NCI-H146 treated with DMSO at 0.1 percent for 48 hours (cell line): ENCODE measurements at regions not wholly inside any gene's neighbourhood (a gene's known extent, or its start where the extent isn't known, plus 50 kb on each side); places are given as distances from the start of the nearest gene placed in this dataset.

Experiments
- DNase-seq: peaks from one replicate; lab custom pipeline; 2025; ENCODE audit not compliant: unreplicated experiment; lab: John Stamatoyannopoulos, UW

DNA sequence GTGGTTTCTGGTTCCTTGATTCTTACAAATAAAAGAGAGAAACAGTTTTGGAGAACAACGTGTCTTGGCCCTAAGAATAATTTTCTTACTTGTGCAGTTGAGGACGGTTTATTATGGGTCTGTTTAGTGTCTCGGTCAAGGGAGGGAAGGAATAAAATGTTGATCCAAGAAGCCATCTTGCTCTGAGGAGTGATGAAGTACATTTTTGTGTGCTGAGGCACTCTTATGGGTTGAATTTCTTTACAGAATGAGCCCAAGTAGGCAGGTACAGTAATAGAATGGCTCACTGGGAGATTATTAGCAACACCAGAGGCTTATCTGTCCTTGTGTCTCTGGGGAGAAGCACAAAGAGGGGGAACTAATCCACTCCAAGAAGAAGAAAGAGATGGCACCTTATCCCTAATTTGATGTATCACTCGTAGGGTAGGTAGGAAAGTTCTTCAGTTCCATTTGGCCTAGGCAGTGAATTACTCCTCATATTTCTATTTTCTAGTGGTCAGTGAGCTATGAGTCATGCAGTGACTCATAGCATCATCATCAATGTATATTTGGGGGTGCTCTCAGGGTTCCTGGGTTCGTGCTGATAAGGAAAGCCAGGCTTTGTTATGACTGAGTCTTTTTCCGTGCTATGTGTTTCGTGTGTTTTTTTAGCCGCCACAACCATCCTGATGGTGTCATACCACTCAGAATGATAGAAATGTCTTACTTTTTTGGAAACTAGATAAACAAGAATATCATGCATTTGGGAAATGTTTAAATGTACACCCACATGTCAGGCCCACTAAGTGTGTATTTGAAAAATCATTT, 250.1 kb upstream of the CTAGE1 start:
- no peak for DNase-seq

DNA sequence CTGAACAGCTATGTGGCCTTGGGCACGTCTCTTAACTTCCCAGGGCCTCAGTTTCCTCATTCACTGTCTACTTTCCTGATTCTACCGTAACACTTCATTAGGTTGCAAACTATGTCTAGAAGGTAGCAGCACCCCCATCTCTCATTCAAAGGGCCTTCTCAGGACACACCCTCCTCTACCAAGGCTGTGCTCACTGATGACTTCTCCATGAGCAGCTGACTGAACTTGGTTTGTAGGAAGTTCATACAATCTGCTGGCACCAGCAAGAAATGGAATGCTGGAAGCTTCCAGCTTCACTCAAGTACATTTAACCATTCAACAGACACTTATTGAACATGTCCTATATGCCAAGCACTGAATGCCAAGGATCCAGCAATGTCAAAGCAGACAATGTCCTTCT, 250.8 kb upstream of the CTAGE1 start:
- DNase-seq, result no peak

DNA sequence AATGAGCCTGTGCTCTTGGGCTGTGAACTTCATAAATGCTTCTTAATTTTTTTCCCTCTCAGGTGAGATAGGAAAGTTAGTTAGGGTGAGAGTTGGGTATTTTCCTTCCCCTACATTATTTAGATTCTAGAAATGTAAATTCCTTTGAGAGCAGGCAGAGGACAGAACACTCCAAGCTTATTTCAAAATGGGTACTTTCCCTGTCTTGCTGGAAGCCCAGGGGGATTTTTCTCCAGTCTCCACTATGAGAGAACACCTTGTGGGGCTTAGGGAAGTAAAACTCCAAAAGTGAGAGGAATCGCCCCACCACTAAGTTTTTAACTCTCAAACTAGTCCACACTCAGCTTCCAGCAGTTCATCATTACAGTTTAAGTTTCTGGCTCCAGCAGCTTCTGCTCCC, 253.2 kb upstream of the CTAGE1 start:
- DNase-seq, result no peak

DNA sequence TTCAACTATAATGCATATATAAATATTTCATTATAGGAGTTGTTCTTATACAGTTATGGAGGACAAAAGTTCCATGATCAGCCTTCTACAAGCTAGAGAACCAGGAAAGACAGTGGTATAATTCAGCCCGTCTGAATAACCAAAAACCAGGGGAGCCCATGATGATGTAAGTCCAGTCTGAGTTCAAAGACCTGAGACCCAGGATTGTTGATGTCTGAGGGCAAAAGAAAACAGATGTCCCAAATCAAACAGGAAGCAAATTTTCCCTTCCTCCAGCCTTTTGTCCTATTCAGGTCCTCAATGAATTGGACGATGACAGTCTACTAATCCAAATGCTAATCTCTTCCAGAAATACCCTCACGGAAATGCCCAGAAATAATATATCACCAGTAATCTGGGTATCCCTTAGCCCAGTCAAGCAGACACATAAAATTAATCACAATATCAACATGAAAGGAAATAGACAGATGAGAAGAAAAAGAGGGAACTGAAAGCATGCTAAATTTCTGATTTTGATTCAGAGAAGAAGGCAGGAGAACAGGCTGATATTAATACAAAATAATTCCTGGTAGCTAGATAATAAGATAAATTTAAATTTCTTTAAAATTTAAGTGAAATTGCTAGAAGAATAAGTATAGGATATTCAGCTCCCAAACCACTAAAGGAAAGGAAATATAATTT, 255.6 kb upstream of the CTAGE1 start:
- DNase-seq, result no peak

DNA sequence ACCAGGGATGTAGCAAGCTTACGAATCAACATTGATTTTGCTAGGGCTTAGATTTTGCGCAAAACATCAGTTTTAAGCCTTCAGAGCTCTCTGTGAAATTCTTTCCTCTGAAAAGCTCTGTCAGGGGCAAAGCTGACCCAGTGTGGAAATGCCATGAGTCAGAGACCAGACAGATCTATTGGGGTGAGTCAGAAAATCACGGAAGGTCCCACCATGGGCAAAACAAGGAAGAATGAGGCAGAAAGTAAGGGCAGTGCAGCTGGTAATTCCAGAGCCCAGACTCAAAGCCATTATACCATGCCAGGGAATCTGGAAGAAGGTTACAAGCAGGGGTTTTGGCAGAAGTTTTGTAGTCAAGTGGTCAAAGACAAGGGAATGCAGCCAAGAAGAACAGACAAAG, 256.6 kb upstream of the CTAGE1 start:
- no peak for DNase-seq

DNA sequence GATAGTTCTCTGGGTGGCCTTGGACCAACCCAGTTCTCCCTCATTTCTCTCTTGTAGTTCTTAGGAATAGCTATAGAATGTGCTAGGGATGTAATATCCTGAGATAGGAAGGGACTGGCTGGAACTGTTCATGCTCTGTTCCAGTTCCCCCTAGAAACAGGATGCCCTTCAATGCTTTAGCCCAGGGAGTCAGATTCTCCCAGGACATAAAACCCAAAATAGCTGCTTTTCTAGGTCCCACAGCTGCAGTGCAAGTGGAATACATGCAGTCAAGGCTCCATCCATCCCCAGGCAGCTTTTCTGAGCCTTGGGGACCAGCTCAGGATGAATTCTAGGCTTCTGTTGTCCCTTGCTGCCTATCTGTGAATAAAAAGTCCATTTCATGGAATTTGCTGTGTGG, 257.3 kb upstream of the CTAGE1 start:
- no peak for DNase-seq

DNA sequence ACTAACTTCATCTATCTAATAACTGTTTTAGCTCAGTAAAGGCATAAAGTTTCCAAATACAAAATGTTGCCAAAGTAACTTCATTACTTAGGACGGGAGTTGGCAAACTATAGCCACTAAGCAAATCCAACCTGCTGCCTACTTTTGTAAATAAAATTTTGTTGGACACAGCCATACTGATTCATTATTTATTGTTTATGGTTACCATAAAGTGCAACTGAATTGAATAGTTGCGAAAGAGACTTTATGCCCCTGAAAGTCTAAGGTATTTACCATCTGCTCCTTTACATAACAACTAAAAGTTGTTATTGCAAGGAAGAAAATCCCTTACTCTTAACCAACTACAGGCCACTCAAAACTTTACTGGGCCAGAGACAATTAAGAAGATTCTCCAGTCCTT, 256.7 kb upstream of the RBBP8 start:
- DNase-seq, result no peak

DNA sequence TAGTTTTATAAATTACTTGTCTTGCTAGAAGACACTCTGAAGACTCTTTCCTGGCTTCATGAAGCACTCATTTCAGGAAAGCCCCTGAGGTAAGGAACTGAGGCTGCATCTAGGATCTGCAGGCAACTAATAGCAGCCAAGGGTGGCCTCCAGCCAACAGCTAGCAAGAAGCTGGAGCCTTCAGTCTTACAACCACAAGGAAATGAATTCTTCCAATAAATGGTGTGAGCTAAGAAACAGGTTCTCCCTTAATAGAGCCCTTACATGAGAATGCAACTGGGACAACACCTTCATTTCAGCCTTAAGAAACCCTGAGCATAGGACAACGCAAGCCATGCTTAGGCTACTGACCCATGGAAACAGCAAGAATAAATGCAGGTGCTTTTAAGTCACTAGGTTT, 254.6 kb upstream of the RBBP8 start:
- no peak for DNase-seq

DNA sequence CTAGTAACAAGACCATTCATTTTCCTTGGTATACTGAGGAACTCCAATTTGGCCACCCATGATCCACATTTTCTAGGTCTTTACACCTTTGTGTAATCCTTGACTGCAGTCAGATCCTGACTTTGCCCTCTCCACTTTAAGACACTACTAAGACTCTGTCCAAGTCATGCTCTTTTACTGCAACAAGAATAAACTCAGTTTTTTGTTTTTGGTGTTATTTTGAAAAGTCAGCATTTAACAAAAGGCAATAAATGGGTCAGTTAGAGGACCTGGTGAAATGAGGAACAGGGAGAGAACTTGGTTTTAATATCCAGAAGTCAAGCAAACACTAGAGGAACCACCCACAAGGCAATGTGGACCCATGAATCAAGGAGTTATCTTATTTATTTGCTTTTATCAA, 252.2 kb upstream of the RBBP8 start:
- no peak for DNase-seq

DNA sequence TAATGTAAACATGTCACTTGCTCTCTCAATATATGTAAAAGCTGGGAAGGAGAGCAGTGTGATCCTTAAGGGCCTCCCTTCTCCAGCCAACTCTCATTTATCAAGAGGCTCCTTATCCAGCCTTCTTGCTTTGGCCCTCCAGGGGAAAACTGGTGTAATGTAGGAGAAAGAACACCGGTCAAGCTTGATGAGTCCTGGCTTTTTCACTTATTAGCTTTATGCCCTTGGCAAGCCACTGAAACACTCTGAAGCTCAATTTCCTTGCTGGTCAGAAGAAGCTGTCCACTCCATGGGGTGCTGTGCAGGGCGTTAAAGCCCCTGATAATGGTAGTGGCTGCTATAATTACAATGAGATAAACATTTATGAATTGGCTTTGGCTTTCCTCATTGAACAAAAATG, 251.2 kb upstream of the RBBP8 start:
- no peak for DNase-seq

DNA sequence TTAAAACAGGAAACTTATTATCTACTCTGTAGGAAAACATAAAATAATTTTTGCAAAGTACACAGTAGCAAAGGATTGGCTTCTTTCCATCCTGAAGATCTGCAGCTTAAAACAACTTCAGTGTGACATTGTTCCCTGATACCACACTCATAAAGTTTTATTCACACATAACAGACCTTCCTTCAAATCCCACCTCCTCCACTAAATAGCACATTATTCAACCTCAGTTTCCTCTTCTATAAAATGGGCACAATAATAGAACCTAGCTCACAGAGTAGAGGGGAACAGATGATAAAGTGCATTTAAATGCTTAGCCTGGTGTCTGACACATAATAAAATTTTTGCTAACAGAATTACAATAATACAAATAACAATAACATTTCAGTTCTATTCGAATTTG, 250.4 kb upstream of the RBBP8 start:
- no peak for DNase-seq

DNA sequence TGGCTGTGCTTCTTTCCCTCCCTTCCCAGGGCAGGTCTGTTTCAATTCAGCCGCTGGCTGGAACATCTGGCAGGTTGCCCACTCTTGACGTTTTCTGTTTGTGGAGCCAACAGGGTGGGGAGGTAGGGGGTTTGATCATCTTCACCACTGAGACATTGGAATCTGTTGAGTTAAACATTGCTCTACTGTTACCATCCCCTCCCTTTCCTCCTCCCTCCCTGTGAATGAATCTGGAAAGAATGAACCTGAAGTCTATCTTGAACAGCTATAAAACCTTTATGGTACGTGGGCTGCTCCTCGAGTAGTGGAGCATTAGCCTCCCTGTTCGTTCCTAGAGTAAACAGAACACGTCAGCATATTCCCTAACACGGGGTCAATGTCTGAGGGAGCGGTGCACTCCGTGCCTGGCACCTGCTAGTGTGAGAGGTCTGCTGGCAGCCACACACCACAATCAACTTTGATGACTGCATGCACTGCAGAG, 249.9 kb upstream of the RBBP8 start:
- no peak for DNase-seq

DNA sequence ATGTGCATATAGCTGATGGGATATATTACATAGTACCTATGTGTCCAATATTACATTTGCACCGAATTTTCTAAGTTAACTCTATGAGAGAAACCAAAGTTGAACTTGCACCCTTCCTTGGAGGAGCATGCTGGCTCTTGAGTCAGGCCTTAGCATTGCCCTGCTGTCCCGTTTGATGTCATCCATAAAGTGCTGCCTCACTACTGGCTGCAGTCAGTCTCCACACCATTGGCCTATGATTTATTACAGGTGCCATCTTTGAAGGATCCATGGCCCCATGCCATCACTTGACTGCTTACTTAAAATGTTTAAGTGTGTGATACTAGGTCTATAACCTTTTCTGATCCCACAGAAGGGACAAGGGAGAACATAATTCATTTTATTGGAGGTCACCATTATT, 249.3 kb upstream of the RBBP8 start:
- DNase-seq, result no peak

DNA sequence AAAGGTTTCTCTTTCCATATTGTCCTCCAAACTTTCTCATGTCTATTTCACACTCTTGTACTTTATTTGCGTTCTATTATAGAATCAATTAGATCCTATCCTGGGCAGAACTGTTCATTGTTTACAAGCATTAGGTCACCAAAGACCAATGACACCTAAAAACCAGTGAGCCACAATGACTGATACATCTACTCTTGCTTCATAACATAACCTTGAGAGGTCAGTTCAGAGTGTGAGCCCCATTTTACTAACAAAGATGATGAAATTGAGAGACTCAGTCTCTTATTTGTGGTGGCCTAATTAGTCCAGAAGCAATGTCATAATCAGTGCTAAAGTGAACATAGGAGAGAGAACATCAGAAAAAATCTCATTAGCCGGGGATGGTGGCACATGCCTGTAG, 248.9 kb upstream of the RBBP8 start:
- no peak for DNase-seq

DNA sequence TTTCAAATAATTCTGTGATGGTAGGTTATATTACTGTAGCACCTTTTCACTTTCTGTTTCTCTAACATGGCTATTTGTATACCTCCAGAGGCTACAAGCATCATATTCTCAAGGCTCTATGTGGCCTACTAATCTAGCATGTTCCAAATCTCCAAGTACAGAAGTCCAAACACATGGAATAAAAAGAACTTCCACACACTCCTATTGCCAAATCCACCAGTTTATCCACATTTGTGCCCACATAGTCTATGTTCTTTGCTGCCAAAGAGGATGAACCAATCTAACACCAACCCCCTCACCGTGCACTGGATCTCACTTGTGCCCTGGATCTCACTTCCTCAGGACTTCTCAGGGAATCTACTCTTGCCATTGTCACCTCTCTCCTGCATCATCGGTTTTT, 247.3 kb upstream of the RBBP8 start:
- DNase-seq, result no peak

DNA sequence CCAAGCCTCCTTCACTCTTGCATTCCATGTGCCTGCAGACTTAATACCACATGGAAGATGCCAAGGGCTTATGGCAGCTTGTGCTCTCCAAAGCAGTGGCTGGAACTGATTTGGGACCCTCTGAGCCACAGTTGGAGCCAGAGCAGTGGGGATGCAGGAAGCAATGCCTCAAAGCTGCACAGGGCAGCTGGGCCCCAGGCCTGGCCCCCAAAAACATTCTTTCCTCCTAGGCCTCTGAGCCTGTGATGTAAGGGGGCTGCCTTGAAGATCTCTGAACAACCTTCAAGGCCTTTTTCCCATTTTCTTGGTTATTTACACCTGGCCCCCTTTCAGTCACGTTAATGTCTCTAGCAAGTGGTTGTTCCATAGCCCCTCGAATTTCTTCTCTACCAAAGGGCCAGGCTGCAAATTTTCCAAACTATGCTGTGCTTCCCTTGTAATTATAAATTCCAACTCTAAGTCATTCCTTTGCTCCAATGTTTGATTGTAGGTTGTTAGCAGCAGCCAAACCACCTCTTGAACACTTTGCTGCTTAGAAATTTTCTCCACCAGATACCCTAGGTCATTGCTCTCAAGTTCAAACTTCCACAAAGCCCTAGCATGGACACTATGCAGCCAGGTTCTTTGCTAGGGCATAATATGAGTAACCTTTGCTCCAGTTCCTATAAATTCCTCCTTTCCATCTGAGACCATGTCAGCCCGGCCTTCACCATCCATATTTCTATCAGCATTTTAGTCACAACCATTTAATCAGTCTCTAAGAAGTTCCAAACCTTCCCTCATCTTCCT, 245.0 kb upstream of the RBBP8 start:
- no peak for DNase-seq

DNA sequence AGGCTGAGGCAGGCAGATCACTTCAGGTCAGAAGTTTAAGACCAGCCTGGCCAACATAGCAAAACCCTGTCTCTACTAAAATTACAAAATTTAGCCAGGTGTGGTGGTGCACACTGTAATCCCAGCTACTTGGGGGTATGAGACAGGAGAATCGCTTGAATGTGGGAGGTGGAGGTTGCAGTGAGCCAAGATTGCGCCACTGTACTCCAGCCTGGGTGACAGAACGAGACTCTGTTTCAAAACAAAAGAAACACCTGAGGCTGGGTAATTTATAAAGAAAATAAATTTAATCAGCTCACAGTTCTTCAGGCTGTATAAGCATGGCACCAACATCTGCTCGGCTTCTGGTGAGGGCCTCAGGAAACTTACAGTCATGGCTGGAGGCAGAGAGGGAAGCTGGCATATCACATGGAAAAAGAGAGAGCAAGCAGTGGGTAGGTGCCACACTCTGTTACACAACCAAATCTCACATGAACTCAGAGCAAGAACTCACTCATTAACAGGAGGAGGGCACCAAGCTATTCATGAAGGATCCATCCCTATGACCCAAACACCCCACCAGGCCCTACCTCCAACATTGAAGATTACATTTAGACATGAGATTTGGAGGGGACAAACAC, 244.1 kb upstream of the RBBP8 start:
- no peak for DNase-seq

DNA sequence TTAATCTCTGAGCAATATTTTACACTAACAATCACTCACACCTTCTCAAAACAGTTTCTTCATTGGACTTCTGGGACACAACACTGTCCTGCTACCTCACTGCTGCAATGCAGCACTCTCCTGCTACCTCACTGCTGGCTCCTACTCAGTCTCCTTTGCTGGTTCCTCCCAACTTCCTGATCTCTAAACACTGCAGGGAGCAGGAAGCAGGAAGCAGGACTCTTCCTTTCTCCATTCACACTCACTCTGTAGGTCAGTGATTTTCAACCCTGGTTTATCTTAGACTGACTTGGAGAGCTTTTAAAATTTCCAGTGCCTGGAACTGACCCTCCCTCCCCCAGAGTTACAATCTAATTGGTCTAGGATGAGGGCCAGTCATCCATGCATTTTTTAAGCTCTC, 243.4 kb upstream of the RBBP8 start:
- DNase-seq, result no peak

DNA sequence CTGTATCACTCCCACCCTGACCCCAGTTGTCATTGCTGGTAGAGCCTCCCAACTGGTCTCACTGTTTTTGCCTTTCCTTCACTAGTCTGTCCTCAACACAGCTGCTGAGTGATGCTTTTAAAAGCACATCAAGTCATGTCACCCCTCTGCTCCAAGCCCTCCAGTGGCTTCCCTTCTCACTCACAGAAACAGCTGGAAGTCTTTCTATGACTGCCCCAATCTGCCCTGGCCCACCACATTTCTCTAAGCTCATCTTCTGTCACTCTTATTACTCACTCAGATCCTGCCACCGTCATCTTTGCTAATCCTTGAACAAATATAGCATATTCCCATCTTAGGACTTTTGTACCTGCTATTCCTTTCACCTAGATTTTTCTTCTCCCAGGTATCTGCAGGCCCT, 242.6 kb upstream of the RBBP8 start:
- DNase-seq, result no peak

DNA sequence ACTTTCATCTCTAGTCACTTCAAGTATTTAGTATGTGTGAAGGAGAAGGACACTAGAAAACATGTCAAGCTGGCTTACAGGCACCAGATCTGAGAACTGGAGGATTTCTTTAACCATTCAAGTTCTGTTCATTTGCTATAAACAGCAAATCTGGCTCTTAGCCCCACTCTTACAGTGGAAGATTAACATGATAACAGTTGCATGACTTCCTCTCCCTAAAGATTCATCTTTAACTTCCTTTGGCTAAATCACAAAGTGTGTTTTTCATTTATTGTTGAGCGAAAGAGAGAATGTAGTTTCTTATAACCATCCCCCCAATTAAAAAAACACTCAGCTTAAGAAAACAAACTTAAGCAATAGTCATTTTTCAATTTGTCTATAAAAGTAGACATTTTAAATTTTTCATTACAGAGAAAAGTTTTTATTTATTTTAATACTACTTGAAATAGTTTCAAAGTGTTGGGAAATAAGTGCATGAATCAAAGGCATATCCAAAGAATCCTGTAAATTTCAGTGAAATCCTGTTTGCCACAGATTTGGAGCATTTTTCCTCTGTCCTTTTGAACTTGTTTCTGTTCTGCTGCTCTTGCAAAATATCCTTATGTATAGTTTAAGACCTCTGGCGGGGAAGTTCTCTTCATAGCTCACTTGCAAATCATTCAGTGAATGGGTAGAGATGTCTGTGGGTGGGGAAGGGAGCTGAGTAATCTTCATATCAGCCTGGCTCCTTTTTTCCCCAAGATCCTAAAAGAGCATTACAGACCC, 241.0 kb upstream of the RBBP8 start:
- DNase-seq, result no peak

DNA sequence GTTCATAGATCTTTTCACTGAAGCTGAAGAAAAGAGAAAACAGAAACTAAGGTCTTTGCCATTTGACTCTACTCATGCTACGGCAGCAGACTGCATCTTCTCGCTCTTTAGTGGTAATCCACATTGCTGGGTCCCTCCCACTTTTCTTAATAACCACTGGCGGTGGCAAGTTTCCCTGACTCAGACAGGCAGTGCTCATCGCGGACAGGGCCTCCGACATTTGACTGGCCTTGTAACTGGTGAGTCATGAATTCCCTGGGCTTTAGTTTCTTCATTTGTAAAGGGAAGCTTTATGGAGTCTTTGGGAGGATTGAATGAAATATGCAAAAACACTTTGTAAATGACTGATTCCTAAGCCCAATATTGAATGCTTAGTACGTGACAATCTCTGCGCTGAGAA, 238.2 kb upstream of the RBBP8 start:
- no peak for DNase-seq
